Panc1 (cell line): ENCODE measurements at regions not wholly inside any gene's neighbourhood (a gene's known extent, or its start where the extent isn't known, plus 50 kb on each side); places are given as distances from the start of the nearest gene placed in this dataset.

Experiments
- ATAC-seq: fragments of 200-7000 bp; cut with Tn5 transposase; 2 replicates; pipeline ENCODE4 v1.9.1; 2020; ENCODE audit warnings: mild to moderate bottlenecking, moderate library complexity
- BruUV-seq: library from RNA; stranded (reverse); fragments of 400-500 nt; replicated peaks from 2 replicates; lab custom pipeline; 2021; lab: Mats Ljungman, UMichigan
- CTCF ChIA-PET: fragments of 300-600 bp; sonication (Branson Sonifier 250); formaldehyde crosslinking; loops from one replicate; lab custom pipeline; 2022; ENCODE audit warnings: antibody characterized with exemption; lab: Charles Lee
- POLR2A ChIA-PET: fragments of 300-600 bp; sonication (Branson Sonifier 250); formaldehyde crosslinking; loops from one replicate; lab custom pipeline; 2022; ENCODE audit warnings: antibody characterized with exemption; lab: Charles Lee
- DNase-seq: peaks from one replicate; pipeline ENCODE4 v3.0.0-alpha.2; 2010; ENCODE audit warnings: low read depth, low spot score
- H3K27ac ChIP-seq: 2 replicates; pipeline ENCODE4 v1.5.1; 2011; ENCODE audit warnings: mild to moderate bottlenecking, low read length, inconsistent platforms
- H3K27me3 ChIP-seq: fragments of 200-500 bp; sonication (Bioruptor generic); 2 replicates; pipeline ENCODE4 v1.6.0; 2014; ENCODE audit warnings: low read length, inconsistent platforms; ENCODE audit not compliant: control insufficient read depth, insufficient read depth
- H3K36me3 ChIP-seq: fragments of 200-500 bp; sonication (Bioruptor generic); 2 replicates; pipeline ENCODE4 v1.5.1; 2014; ENCODE audit warnings: inconsistent platforms, mild to moderate bottlenecking, low read length, moderate library complexity; ENCODE audit not compliant: control insufficient read depth, insufficient read depth
- H3K4me1 ChIP-seq: 2 replicates; pipeline ENCODE4 v1.5.1; 2011; ENCODE audit warnings: inconsistent platforms, mild to moderate bottlenecking, low read length, moderate library complexity; ENCODE audit not compliant: control insufficient read depth, insufficient read depth
- H3K4me3 ChIP-seq, 2 experiments: 2 replicates each; pipeline ENCODE4 v1.5.1; 2011 to 2012; ENCODE audit warnings: low read depth in 2 of 2, low read length in 2 of 2, mild to moderate bottlenecking in 2 of 2, inconsistent platforms in 1 of 2, moderate library complexity in 1 of 2
- H3K9me3 ChIP-seq: fragments of 200-500 bp; sonication (Bioruptor generic); 2 replicates; pipeline ENCODE4 v1.5.1; 2014; ENCODE audit warnings: low read depth, mild to moderate bottlenecking, inconsistent platforms, low read length, moderate library complexity; ENCODE audit not compliant: control insufficient read depth, insufficient read depth
- CTCF ChIP-seq: fragments of 450-650 bp; IDR thresholded peaks from 2 replicates; pipeline ENCODE4 v1.5.1; 2017; ENCODE audit warnings: mild to moderate bottlenecking
- POLR2AphosphoS5 ChIP-seq: IDR thresholded peaks from 2 replicates; pipeline ENCODE4 v1.6.1; 2012; ENCODE audit warnings: mild to moderate bottlenecking, low read depth, low read length, moderate library complexity
- REST ChIP-seq, 2 experiments: IDR thresholded peaks; 2 replicates each; pipeline ENCODE4 v1.6.1; 2011 to 2012; ENCODE audit warnings: low read depth in 2 of 2, control low read depth in 1 of 2, low read length in 1 of 2, mild to moderate bottlenecking in 1 of 2, moderate library complexity in 1 of 2; ENCODE audit not compliant: insufficient read depth in 1 of 2
- SIN3A ChIP-seq: IDR thresholded peaks from 2 replicates; pipeline ENCODE4 v1.6.1; 2012; ENCODE audit warnings: low read depth, mild to moderate bottlenecking, low read length, moderate library complexity, borderline replicate concordance; ENCODE audit not compliant: insufficient read depth
- TCF7L2 ChIP-seq: IDR thresholded peaks from 2 replicates; pipeline ENCODE4 v1.6.1; 2011; ENCODE audit warnings: mild to moderate bottlenecking, low read depth, low read length, inconsistent platforms
- in situ Hi-C: cut with HindIII; loops from 2 replicates; pipeline ENCODE4 v1.10.0; 2016; ENCODE audit warnings: low sequenced_read_pairs, low pct_unique_long_range_greater_than_20kb
- intact Hi-C: fragments of 100-400 bp; cut with micrococcal nuclease; formaldehyde crosslinking; loops from one replicate; pipeline ENCODE4 v1.10.0; 2022; ENCODE audit not compliant: unreplicated experiment

- no peaks in the 10 kb centered on the region for H3K4me1 ChIP-seq
- H3K36me3 ChIP-seq = no peaks in the 10 kb centered on the region
- ChIA-PET POLR2A (no interaction called here), CTCF (no interaction called here)
- no peaks in the 10 kb centered on the region for H3K27me3 ChIP-seq
- H3K9me3 ChIP-seq = no peaks in the 10 kb centered on the region
- intact Hi-C loops (no loop called here), in situ Hi-C loops (no loop called here)
- no peak for TF ChIP-seq REST (IDR thresholded peaks at IDR 0.05; ENCODE audit: insufficient read depth in 1 of 2, low read depth in 2 of 2, low read length in 1 of 2)
- TF ChIP-seq SIN3A = no peak
- TF ChIP-seq TCF7L2 = no peak
- TF ChIP-seq POLR2AphosphoS5 = no peak
- TF ChIP-seq CTCF = no peak
- no peak overlapping the region for H3K27ac ChIP-seq
- no peak for ATAC-seq
- no peak for DNase-seq
- BruUV-seq = no TSS peak
- H3K4me3 ChIP-seq = no peak overlapping the region
Observed at GRCh38 chr16:51056331-51056730, 94.7 kb downstream of the SALL1 start.

DNA sequence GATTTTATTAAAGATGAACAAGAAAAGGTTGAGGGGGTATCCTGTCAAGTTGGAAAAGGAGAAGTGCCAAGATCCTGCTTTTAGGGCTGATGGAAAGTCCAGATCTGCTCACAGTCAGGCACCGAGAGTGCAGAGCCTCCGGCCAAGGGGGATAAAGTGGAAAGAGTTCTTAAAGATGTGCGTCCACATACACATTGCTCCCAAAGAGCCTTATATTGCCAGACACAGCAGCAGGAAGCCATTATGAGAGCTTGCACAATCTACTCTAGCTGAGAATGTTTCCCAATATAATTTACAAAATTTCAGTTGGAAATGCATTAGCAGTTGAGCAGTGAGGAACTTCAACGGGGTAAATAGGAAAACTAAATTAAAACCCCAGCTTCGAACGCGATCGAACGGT lies 95.6 kb downstream of the SALL1 start:
- in situ Hi-C loops = no loop called here
- CTCF ChIA-PET = no interaction called here
- H3K27ac ChIP-seq = no peak overlapping the region
- POLR2A ChIA-PET = no interaction called here
- H3K9me3 ChIP-seq = no peaks in the 10 kb centered on the region
- TF ChIP-seq TCF7L2 (no peak), SIN3A (no peak), POLR2AphosphoS5 (no peak), CTCF (no peak), REST (IDR thresholded peaks at IDR 0.05; ENCODE audit: insufficient read depth in 1 of 2, low read depth in 2 of 2, low read length in 1 of 2) (no peak)
- no peaks in the 10 kb centered on the region for H3K27me3 ChIP-seq
- DNase-seq (no peak), ATAC-seq (no peak)
- H3K4me1 ChIP-seq = no peaks in the 10 kb centered on the region
- no TSS peak for BruUV-seq
- no peak overlapping the region for H3K4me3 ChIP-seq
- H3K36me3 ChIP-seq = no peaks in the 10 kb centered on the region
- intact Hi-C loops = no loop called here
